CD14-positive monocyte (primary cell): ENCODE measurements at regions not wholly inside any gene's neighbourhood (a gene's known extent, or its start where the extent isn't known, plus 50 kb on each side); places are given as distances from the start of the nearest gene placed in this dataset.

Source experiments
- DNase-seq, 3 donors: peaks; one replicate each; pipeline ENCODE4 v3.0.0-alpha.2; 2011 to 2022
- H2AFZ ChIP-seq: 2 replicates; pipeline ENCODE4 v1.6.0; 2012; ENCODE audit warnings: mild to moderate bottlenecking, low read depth, low read length, inconsistent platforms; ENCODE audit not compliant: insufficient read depth, poor library complexity, severe bottlenecking
- H3K27ac ChIP-seq, 2 donors: 1 replicate in 1 of 2; 2 replicates in 1 of 2; pipeline ENCODE4 v1.5.1; 2012 to 2013; ENCODE audit warnings: low read length in 2 of 2, control low read depth in 1 of 2, inconsistent platforms in 1 of 2, low read depth in 1 of 2, mild to moderate bottlenecking in 1 of 2
- H3K27me3 ChIP-seq, 2 donors: one replicate each; pipeline versions ENCODE4 v1.6.0 to v1.6.1; 2011 to 2013; ENCODE audit warnings: low read length in 2 of 2; ENCODE audit not compliant: control insufficient read depth in 2 of 2, insufficient read depth in 2 of 2
- H3K36me3 ChIP-seq, 2 donors: replicated peaks in 1 of 2; 1 replicate in 1 of 2; 2 replicates in 1 of 2; pipeline versions ENCODE4 v1.5.1 to v1.6.1; 2012 to 2013; ENCODE audit warnings: low read length in 2 of 2, control low read depth in 1 of 2, inconsistent platforms in 1 of 2, mild to moderate bottlenecking in 1 of 2; ENCODE audit not compliant: insufficient read depth in 2 of 2, control insufficient read depth in 1 of 2
- H3K4me1 ChIP-seq, 2 donors: 1 replicate in 1 of 2; 2 replicates in 1 of 2; pipeline versions ENCODE4 v1.5.1 to v1.6.1; 2012 to 2013; ENCODE audit warnings: low read length in 2 of 2, control low read depth in 1 of 2, inconsistent platforms in 1 of 2, mild to moderate bottlenecking in 1 of 2, moderate library complexity in 1 of 2; ENCODE audit not compliant: insufficient read depth in 2 of 2, control insufficient read depth in 1 of 2
- H3K4me2 ChIP-seq: replicated peaks from 2 replicates; pipeline ENCODE3; 2012; ENCODE audit warnings: low read length, moderate library complexity, mild to moderate bottlenecking; ENCODE audit not compliant: poor library complexity, severe bottlenecking; ENCODE audit errors: extremely low read depth
- H3K4me3 ChIP-seq, 3 experiments: fragments of 200-600 bp in 1 of 3; sonication (generic) in 1 of 3; replicated peaks in 1 of 3; 1 replicate in 2 of 3; 2 replicates in 1 of 3; pipeline ENCODE4 v1.5.1; 2011 to 2013; ENCODE audit warnings: low read length in 3 of 3, mild to moderate bottlenecking in 3 of 3, control low read depth in 2 of 3, low read depth in 2 of 3, inconsistent platforms in 1 of 3, moderate library complexity in 1 of 3
- H3K79me2 ChIP-seq: 2 replicates; pipeline ENCODE4 v1.6.0; 2012; ENCODE audit warnings: mild to moderate bottlenecking, control low read depth, inconsistent platforms, low read length, moderate library complexity; ENCODE audit not compliant: insufficient read depth
- H3K9ac ChIP-seq: 2 replicates; pipeline ENCODE4 v1.6.0; 2017; ENCODE audit warnings: low read length, mild to moderate bottlenecking; ENCODE audit not compliant: insufficient read depth, poor library complexity, severe bottlenecking
- H3K9me3 ChIP-seq, 2 donors: replicated peaks in 1 of 2; 1 replicate in 1 of 2; 2 replicates in 1 of 2; pipeline versions ENCODE4 v1.5.1 to v1.6.1; 2012 to 2013; ENCODE audit warnings: low read length in 2 of 2, control low read depth in 1 of 2; ENCODE audit not compliant: control insufficient read depth in 1 of 2, insufficient read depth in 1 of 2
- H4K20me1 ChIP-seq: 2 replicates; pipeline ENCODE4 v1.6.0; 2012; ENCODE audit warnings: mild to moderate bottlenecking, low read length, control low read depth, moderate library complexity; ENCODE audit not compliant: insufficient read depth
- H3K27ac Mint-ChIP-seq, 7 donors: one replicate each; pipeline ENCODE4 v1.8.0; 2020; ENCODE audit warnings: mild to moderate bottlenecking in 7 of 7, mixed read lengths in 7 of 7, moderate library complexity in 6 of 7, inconsistent platforms in 2 of 7
- H3K27me3 Mint-ChIP-seq, 3 donors: one replicate each; pipeline ENCODE4 v1.8.0; 2021 to 2022; ENCODE audit warnings: low read depth in 3 of 3, mild to moderate bottlenecking in 3 of 3, mixed read lengths in 3 of 3, moderate library complexity in 3 of 3, inconsistent platforms in 1 of 3
- H3K36me3 Mint-ChIP-seq, 2 donors: one replicate each; pipeline ENCODE4 v1.8.0; 2020; ENCODE audit warnings: mixed read lengths in 2 of 2, inconsistent platforms in 1 of 2, mild to moderate bottlenecking in 1 of 2
- H3K4me1 Mint-ChIP-seq: one replicate; pipeline ENCODE4 v1.8.0; 2020; ENCODE audit warnings: mild to moderate bottlenecking, mixed read lengths
- H3K4me3 Mint-ChIP-seq, 2 donors: one replicate each; pipeline ENCODE4 v1.8.0; 2020; ENCODE audit warnings: mild to moderate bottlenecking in 2 of 2, mixed read lengths in 2 of 2, moderate library complexity in 1 of 2
- H3K9me3 Mint-ChIP-seq, 7 donors: one replicate each; pipeline ENCODE4 v1.8.0; 2020 to 2022; ENCODE audit warnings: mixed read lengths in 7 of 7, mild to moderate bottlenecking in 6 of 7, moderate library complexity in 6 of 7, inconsistent platforms in 2 of 7
- WGBS: methylation state at CpG from one replicate; pipeline ENCODE4 v1.1.5; 2013; ENCODE audit warnings: missing lambda C conversion rate; ENCODE audit not compliant: insufficient coverage; 5-methylcytosine and 5-hydroxymethylcytosine counted together
- intact Hi-C, 2 donors: fragments of 100-400 bp; cut with micrococcal nuclease; formaldehyde crosslinking; loops; one replicate each; pipeline versions ENCODE4 v1.15.0 to v1.15.1; 2023
- TF ChIP-seq, protein P1 (sequence below): fragments of 200-600 bp; IDR thresholded peaks from one replicate; pipeline ENCODE4 v1.8.0; 2022; ENCODE audit warnings: antibody characterized with exemption, mild to moderate bottlenecking

DNA sequence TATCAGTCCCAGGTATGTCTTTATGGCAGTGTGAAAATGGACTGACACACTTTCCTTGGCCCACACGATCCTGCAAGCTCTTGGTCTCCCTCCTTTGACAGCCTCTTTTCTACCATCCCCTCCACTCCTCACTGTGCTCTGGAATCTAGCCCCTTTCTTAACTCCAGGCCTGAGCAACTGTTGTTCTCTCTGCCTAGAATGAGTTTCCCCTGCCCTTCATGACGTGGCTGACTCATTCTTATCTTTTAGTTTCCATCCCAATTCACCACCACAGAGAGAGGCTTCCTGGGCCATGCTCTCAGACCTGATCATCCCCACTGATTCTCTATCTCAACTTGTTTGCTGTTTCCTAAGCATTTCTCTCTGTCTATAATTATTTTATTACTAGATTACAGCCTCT lies 157.4 kb upstream of the HMGA2 start:
- Histone ChIP-seq H2AFZ (no peak overlapping the region), H3K4me2 (no peak overlapping the region), H4K20me1 (no peaks in the 10 kb centered on the region), H3K9me3 (no peaks in the 10 kb centered on the region), H3K27me3 (no peaks in the 10 kb centered on the region), H3K4me1 (no peaks in the 10 kb centered on the region), H3K36me3 (no peaks in the 10 kb centered on the region), H3K4me3 (no peak overlapping the region), H3K27ac (no peak overlapping the region), H3K79me2 (no peaks in the 10 kb centered on the region), H3K9ac (no peak overlapping the region)
- TF ChIP-seq, protein P1, sequence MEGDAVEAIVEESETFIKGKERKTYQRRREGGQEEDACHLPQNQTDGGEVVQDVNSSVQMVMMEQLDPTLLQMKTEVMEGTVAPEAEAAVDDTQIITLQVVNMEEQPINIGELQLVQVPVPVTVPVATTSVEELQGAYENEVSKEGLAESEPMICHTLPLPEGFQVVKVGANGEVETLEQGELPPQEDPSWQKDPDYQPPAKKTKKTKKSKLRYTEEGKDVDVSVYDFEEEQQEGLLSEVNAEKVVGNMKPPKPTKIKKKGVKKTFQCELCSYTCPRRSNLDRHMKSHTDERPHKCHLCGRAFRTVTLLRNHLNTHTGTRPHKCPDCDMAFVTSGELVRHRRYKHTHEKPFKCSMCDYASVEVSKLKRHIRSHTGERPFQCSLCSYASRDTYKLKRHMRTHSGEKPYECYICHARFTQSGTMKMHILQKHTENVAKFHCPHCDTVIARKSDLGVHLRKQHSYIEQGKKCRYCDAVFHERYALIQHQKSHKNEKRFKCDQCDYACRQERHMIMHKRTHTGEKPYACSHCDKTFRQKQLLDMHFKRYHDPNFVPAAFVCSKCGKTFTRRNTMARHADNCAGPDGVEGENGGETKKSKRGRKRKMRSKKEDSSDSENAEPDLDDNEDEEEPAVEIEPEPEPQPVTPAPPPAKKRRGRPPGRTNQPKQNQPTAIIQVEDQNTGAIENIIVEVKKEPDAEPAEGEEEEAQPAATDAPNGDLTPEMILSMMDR, result no peak
- Mint-ChIP-seq H3K27ac (no peak overlapping the region), H3K9me3 (peaks cover 0 to 6% (median 2%) of the 10 kb centered on the region in 7 donors), H3K36me3 (no peaks in the 10 kb centered on the region), H3K27me3 (no peaks in the 10 kb centered on the region), H3K4me1 (peaks cover 5% of the 10 kb centered on the region), H3K4me3 (no peak overlapping the region)
- 81% methylated on average over 2 of the region's 2 CpGs for WGBS
- DNase-seq, result no peak
- intact Hi-C loops, result no loop called here

DNA sequence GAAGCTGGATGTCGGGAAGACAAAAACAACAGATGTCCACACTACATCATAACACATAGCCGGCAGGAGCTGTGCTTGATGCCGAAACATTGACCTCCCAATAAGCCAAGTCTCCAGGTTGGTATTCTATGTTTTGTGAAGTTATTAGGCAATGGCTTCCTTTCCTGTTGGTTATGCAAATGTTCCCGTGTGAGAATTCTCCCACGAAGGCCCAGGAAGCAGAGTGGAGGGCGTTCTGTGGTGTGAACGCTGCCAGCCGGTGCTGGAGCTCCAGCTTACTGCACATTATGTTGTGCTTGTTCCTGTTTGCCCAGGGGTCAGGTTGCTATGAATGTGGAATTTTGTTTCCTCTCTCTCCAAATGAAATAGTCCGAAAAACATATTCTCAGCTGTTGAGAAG lies 156.4 kb upstream of the HMGA2 start:
- H3K9me3 Mint-ChIP-seq, result peaks cover 0 to 6% (median 2%) of the 10 kb centered on the region in 7 donors
- Histone ChIP-seq H3K27ac (no peak overlapping the region), H3K4me1 (no peaks in the 10 kb centered on the region), H3K9ac (no peak overlapping the region), H2AFZ (no peak overlapping the region), H4K20me1 (no peaks in the 10 kb centered on the region), H3K27me3 (no peaks in the 10 kb centered on the region), H3K36me3 (no peaks in the 10 kb centered on the region), H3K4me3 (no peak overlapping the region), H3K79me2 (no peaks in the 10 kb centered on the region), H3K4me2 (no peak overlapping the region), H3K9me3 (no peaks in the 10 kb centered on the region)
- no peaks in the 10 kb centered on the region for H3K36me3 Mint-ChIP-seq
- peaks cover 5% of the 10 kb centered on the region for H3K4me1 Mint-ChIP-seq
- TF ChIP-seq, protein P1, result no peak
- no peak for DNase-seq
- no peak overlapping the region for H3K4me3 Mint-ChIP-seq
- WGBS, result no CpG with 5 or more reads among the region's 9 CpGs
- H3K27me3 Mint-ChIP-seq, result peaks cover 0 to 3% (median 0%) of the 10 kb centered on the region in 3 donors
- intact Hi-C loops, result no loop called here
- no peak overlapping the region for H3K27ac Mint-ChIP-seq
